ENCODE measurements at regions not wholly inside any gene's neighbourhood (a gene's known extent, or its start where the extent isn't known, plus 50 kb on each side); places are given as distances from the start of the nearest gene placed in this dataset.
"Not testable (repeated sequence)": the region's sequence is repeated elsewhere in the genome, so short reads cannot be mapped to it uniquely, and the experiment has no call there.

GRCh38 chr4:118595883-118596282 is 89.3 kb upstream of the METTL14 start:
- not testable (repeated sequence) for H3K4me3 ChIP-seq (ENCODE audit: low read depth, low read length)
- 0 out of 2 replicates have a peak, but pooled peaks have one; percentile 27 for TF ChIP-seq MAX (IDR thresholded peaks at IDR 0.05; ENCODE audit: low read depth, low read length)
- DNase-seq (ENCODE audit: low read depth): peak; percentile 68

- DNase-seq (ENCODE audit: low read depth); H3K4me3 ChIP-seq (ENCODE audit: low read depth, low read length): not testable (repeated sequence)
Observed at GRCh38 chr4:118625097-118625496, 60.1 kb upstream of the METTL14 start.

- not testable (repeated sequence) for H3K4me3 ChIP-seq (ENCODE audit: low read depth, low read length)
- TF ChIP-seq CTCF (IDR thresholded peaks at IDR 0.05; ENCODE audit: low read depth, low read length): peak; percentile 16
- DNase-seq (ENCODE audit: low read depth): peak; percentile 72
Observed at GRCh38 chr4:118629697-118630096, 55.5 kb upstream of the METTL14 start.

GRCh38 chr4:118630897-118631296 is 54.3 kb upstream of the METTL14 start:
- not testable (repeated sequence) for DNase-seq (ENCODE audit: low read depth)

GRCh38 chr4:118631321-118632050 is 53.7 kb upstream of the METTL14 start:
- H3K4me3 ChIP-seq (ENCODE audit: low read depth, low read length); DNase-seq (ENCODE audit: low read depth): not testable (repeated sequence)

More at GRCh38 chr4:118630897-118631296, 54.3 kb upstream of the METTL14 start:
- not testable (repeated sequence) for H3K4me3 ChIP-seq (ENCODE audit: low read depth, low read length)

GRCh38 chr4:118633476-118633875 is 51.7 kb upstream of the METTL14 start:
- not testable (repeated sequence) for DNase-seq (ENCODE audit: low read depth); H3K4me3 ChIP-seq (ENCODE audit: low read depth, low read length)

- DNase-seq (ENCODE audit: low read depth); H3K4me3 ChIP-seq (ENCODE audit: low read depth, low read length): not testable (repeated sequence)
Observed at GRCh38 chr4:118634126-118634875, 50.9 kb upstream of the METTL14 start.
